ENCODE measurements at regions not wholly inside any gene's neighbourhood (a gene's known extent, or its start where the extent isn't known, plus 50 kb on each side); places are given as distances from the start of the nearest gene placed in this dataset.

GRCh38 chr4:23422878-23423277, 467.0 kb downstream of the PPARGC1A start:
- no peak overlapping the region for H3K56ac ChIP-seq (ENCODE audit: insufficient read length, low read depth, low read length)

More at GRCh38 chr4:23422878-23423277, 467.0 kb downstream of the PPARGC1A start:
- no peak for TF ChIP-seq CTCF (conservative IDR thresholded peaks at IDR 0.05)
- no peaks in the 10 kb centered on the region for H3K27me3 ChIP-seq (ENCODE audit: insufficient read depth, low read length)
- no peak overlapping the region for H3K18ac ChIP-seq (ENCODE audit: insufficient read length, low read depth, low read length)
- no peak overlapping the region for H3K4ac ChIP-seq (ENCODE audit: low read depth, low read length)
- no peak for DNase-seq
- no peak overlapping the region for H2BK15ac ChIP-seq (ENCODE audit: low read depth, low read length)
- no peak overlapping the region for H2BK120ac ChIP-seq (ENCODE audit: low read depth, low read length, poor library complexity, severe bottlenecking)
- H3K27ac Mint-ChIP-seq: peak overlapping the region; percentile 86 to 95 (median 89)
- no peaks in the 10 kb centered on the region for H4K20me1 ChIP-seq (ENCODE audit: control insufficient read depth, insufficient read depth, insufficient read length)
- H3K4me1 Mint-ChIP-seq: peaks cover 26 to 27% of the 10 kb centered on the region in 2 experiments
- WGBS (ENCODE audit: extremely low coverage, insufficient read length, low lambda C conversion rate): no CpG with 5 or more reads among the region's 1 CpG
- no peak overlapping the region for H3K9ac ChIP-seq (ENCODE audit: extremely low read depth, insufficient read length, low read length)
- no peaks in the 10 kb centered on the region for H3K9me3 ChIP-seq (ENCODE audit: control insufficient read depth, low read depth, low read length)
- no peaks in the 10 kb centered on the region for H3K79me1 ChIP-seq (ENCODE audit: insufficient read depth, low read depth, low read length, poor library complexity, severe bottlenecking)
- H3K27me3 Mint-ChIP-seq (ENCODE audit: low read depth): no peaks in the 10 kb centered on the region; the same call in 1 of the 2 replicates
- H2AFZ ChIP-seq (ENCODE audit: low read length): no peak overlapping the region
- H3K4me2 ChIP-seq (ENCODE audit: insufficient read depth, insufficient read length, low read length): no peak overlapping the region
- peaks cover 9 to 12% of the 10 kb centered on the region in 2 experiments; a peak in 4 of 5 replicates for H3K9me3 Mint-ChIP-seq
- H3K4me3 Mint-ChIP-seq: peak overlapping the region in 1 of 2 experiments; percentile 8; a peak in 1 of 5 replicates
- H3K36me3 Mint-ChIP-seq (ENCODE audit: insufficient read depth in 1 of 3, low read depth in 3 of 3): peaks cover 8 to 24% (median 8%) of the 10 kb centered on the region in 3 experiments; a peak in 6 of 7 replicates
- no peak overlapping the region for H4K91ac ChIP-seq (ENCODE audit: insufficient read length, low read depth, low read length)
- H3K27ac ChIP-seq (ENCODE audit: insufficient read length, low read depth, low read length): peak overlapping the region; percentile 47
- peaks cover 7% of the 10 kb centered on the region; the same call in 1 of the 2 replicates for H3K4me1 ChIP-seq (ENCODE audit: insufficient read depth, low read length)
- H2BK12ac ChIP-seq (ENCODE audit: insufficient read length, low read depth, low read length): no peak overlapping the region
- H2BK20ac ChIP-seq (ENCODE audit: low read depth, low read length, poor library complexity, severe bottlenecking): no peak overlapping the region
- H4K8ac ChIP-seq (replicated peaks; ENCODE audit: insufficient read length, low read depth, low read length): no peak overlapping the region
- H2BK5ac ChIP-seq (ENCODE audit: insufficient read length, low read length): no peak overlapping the region
- H3K79me2 ChIP-seq (ENCODE audit: insufficient read depth, low read length): no peaks in the 10 kb centered on the region
- H4K5ac ChIP-seq (ENCODE audit: insufficient read length, low read depth, low read length): no peak overlapping the region
- H3K23ac ChIP-seq (ENCODE audit: insufficient read length, low read depth, low read length): no peak overlapping the region
- no peak overlapping the region for H2AK5ac ChIP-seq (ENCODE audit: insufficient read length, low read length)
- no peaks in the 10 kb centered on the region for H3K23me2 ChIP-seq (ENCODE audit: insufficient read length, low read depth, low read length, poor library complexity, severe bottlenecking)
- H3T11ph ChIP-seq (ENCODE audit: low read length): no peak overlapping the region
- H3K14ac ChIP-seq (ENCODE audit: insufficient read depth, low read length): no peak overlapping the region
